Left kidney (tissue), 1 donor: ENCODE measurements at regions not wholly inside any gene's neighbourhood (a gene's known extent, or its start where the extent isn't known, plus 50 kb on each side); places are given as distances from the start of the nearest gene placed in this dataset.
"Not testable (repeated sequence)": the region's sequence is repeated elsewhere in the genome, so short reads cannot be mapped to it uniquely, and the experiment has no call there.

Source experiments
- DNase-seq: peaks from one replicate; pipeline ENCODE4 v3.0.0-alpha.2; 2013

- no peak for DNase-seq
These were observed 261.4 kb upstream of the MME start for GRCh38 chr3:154818676-154819255.

DNA sequence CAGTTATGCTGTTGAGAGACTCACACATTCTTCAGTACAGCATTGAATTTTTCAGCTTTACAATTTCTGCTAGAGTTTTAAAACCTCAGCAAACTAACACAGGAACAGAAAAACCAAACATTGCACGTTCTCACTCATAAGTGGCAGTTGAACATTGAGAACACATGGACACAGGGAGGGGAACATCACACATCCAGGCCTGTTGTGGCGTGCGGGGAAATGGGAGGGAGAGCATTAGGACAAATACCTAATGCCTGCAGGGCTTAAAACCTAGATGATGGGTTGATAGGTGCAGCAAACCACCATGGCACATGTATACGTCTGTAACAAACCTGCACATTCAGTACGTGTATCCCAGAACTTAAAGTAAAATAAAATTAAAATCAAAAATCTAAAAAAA is 270.1 kb upstream of the MME start:
- DNase-seq = not testable (repeated sequence)

GRCh38 chr3:154801729-154802128 is 278.4 kb upstream of the MME start:
- DNase-seq = no peak

- DNase-seq = no peak
These were observed 280.3 kb upstream of the MME start for GRCh38 chr3:154799800-154800199.

DNA sequence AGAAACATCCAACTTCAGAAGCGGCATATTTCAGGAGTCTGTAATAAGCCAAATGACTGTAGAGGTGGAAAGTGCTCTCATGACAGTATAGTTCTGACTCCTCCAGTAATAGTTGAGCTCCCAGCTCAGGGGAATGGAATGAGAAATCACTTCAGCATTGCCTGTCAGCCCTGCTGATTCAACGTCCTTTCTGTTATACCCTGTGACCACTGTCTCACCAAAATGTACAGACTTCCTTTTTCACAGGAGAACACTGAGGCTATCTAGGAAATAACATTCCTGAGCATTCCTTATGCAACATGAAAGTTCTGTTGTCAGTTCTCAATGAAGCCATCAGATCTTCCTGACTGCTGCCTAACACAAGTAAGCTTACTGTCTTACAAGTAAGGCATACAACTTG is 284.5 kb upstream of the MME start:
- no peak for DNase-seq

- no peak for DNase-seq
These were observed 285.2 kb upstream of the MME start for GRCh38 chr3:154794814-154795445.

DNA sequence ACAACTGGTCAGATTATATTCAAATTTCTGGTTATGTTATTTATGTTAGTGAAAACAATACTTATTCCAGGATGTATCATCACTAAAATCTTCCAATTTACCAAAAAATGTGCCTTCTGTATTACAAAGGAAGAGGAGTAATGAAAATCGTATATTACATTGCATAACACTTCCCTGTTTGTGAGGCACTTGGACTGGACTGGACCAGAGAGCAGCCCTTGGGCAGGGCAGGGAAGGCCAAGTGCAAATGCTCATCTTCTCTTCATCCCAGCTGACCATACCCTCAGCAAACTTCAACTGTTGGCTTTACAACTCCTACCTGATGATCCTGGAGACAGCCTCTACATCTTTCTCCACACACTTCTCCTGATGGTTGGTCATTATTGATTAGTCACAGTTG is 285.7 kb upstream of the MME start:
- no peak for DNase-seq

DNA sequence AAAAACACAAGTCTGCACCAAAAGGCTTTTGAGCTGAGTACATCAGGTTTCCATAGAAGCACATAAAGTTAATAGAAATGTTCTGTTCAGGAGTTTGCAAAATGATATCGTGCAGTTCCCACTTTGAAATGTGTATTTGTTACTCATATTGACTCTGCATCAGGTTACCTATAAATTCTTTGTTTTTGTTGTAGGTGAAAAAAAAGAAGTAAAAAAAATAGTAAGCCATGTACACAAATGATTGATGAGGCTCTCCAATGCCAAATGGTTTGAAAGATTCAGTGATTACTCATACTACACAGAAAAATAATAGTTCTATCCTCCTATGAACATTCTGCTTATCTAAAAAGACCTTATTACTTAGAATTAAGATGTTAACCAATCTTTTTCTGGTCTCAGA is 287.3 kb upstream of the MME start:
- no peak for DNase-seq

DNA sequence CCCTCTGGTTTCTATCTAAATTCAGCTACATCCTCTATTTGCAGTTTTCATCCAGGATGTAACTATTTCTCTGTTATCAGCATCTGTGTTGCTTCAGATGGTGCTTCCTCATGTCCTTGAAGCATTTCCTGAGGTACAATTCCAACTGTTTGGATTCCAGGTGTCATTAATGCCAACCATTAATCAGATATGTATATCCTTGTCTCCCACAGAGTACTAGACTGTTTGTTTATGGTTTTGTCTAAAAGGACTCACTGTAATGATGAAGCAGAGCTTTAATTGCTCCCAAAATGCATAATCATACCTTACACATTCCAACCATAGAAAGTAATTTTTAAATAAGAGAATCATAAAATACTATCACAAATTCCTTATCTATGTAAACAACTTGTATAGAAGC is 288.5 kb upstream of the MME start:
- no peak for DNase-seq

DNA sequence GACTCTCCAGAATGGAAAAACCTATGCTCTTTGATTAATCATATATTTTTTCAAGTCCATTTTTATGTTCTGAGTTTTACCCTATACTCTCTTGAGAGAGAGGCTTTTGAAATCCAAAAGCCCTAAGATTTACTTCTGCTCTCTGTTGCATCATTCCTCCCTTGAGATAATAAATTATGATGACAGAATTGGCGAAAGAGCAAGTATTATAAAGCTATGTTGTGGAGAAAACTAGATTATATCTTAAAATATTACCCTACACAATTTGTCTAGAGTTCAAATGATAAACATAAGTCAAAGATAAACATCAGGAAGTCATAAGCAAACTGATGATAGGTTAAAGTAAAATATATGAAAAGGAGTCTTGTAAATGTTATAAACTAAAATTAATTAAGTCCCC is 293.4 kb upstream of the MME start:
- DNase-seq = peak; percentile 30

DNA sequence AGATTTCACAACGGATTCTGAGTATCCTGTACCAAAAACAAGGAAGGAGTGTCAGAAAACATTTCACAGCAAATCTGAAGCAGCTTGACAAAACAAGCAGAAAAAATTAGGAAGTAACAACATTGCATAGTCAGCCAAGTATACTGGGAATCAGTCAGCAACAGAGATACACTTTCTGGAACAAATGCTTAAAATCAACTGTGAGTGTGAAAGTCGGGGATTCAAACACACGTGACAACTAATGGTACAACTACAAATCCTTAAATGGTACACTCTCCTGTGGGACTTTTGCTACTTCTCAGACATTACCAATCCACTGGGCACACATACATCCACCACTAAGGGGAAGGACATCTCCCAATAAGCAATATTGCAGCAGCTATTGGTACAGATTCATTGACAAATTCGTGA is 296.6 kb upstream of the MME start:
- DNase-seq = no peak

- no peak for DNase-seq
These were observed 297.1 kb upstream of the MME start for GRCh38 chr3:154783061-154783460.

DNA sequence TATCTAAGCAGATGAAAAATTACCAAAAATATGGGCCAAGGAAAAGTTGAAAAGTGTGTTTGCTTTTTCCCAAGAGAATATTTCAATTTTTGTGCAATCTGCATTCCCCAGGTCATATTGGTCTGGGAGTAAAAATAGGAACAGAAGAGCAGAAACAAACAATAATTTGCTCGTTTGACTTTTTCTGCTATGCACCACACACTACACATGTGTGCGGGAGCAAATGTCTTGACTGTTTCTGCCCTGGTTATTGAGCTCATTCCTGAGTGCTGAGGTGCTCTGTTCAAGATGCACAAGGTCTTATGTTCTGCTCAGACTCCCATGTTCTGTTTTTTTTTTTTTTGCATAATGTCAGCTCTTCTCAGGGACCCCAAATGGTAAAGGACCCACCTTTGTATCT is 298.0 kb upstream of the MME start:
- no peak for DNase-seq

GRCh38 chr3:154781595-154781994 is 298.5 kb upstream of the MME start:
- no peak for DNase-seq

GRCh38 chr3:154780263-154780662 is 299.9 kb upstream of the MME start:
- DNase-seq = no peak

GRCh38 chr3:154779571-154779970 is 300.5 kb upstream of the MME start:
- DNase-seq = no peak

- DNase-seq = no peak
These were observed 302.1 kb upstream of the MME start for GRCh38 chr3:154778057-154778456.

DNA sequence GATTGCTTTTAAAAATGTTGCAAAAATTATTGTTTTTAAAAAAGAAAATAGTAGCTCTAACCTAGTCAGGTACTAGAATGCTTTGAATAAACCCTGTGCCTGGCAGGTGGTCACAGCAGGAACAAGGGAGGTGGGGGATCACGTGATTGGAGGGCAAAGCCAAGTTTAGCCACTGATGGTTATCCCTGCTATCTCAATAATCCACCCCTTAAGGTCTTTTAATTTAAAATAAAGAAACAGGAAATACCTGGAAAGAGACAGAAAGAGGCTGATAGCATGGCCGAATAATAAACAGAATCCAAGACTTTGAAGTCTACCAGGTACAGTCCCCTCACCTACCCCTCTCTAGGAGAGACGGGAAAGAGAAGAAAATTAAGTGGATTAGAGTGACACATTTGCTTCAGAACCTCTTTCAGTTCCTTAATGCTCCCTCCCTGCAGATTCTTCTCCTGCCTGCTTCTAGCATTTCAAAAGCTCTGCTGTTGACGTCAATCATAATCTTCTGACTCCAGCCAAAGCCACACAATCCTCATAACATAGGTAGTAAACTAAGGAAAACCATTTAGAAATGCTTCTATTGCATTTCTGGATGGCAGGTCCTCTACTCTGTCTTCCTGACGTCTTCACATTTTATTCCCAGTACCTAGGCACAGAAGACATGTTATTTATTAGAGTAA is 303.4 kb upstream of the MME start:
- no peak for DNase-seq

- no peak for DNase-seq
These were observed 304.1 kb upstream of the MME start for GRCh38 chr3:154775821-154776548.

GRCh38 chr3:154766765-154767503 is 313.2 kb upstream of the MME start:
- DNase-seq = no peak

- no peak for DNase-seq
These were observed 315.1 kb upstream of the MME start for GRCh38 chr3:154764856-154765640.

GRCh38 chr3:154762486-154762885 is 317.6 kb upstream of the MME start:
- DNase-seq = no peak
